CD4-positive, alpha-beta T cell (primary cell): ENCODE measurements at regions not wholly inside any gene's neighbourhood (a gene's known extent, or its start where the extent isn't known, plus 50 kb on each side); places are given as distances from the start of the nearest gene placed in this dataset.

Source experiments
- ATAC-seq: fragments of 200-7000 bp; cut with Tn5 transposase; one replicate; pipeline ENCODE4 v1.10.0; 2022; ENCODE audit warnings: mild to moderate bottlenecking; ENCODE audit not compliant: poor library complexity
- CTCF ChIA-PET: fragments of 350-600 bp; sonication (Branson Sonifier 250); formaldehyde crosslinking; loops from one replicate; lab custom pipeline; 2021; ENCODE audit warnings: antibody characterized with exemption, inconsistent platforms; lab: Charles Lee
- POLR2A ChIA-PET: fragments of 350-600 bp; sonication (Branson Sonifier 250); formaldehyde crosslinking; loops from one replicate; lab custom pipeline; 2021; ENCODE audit warnings: antibody characterized with exemption, inconsistent platforms; lab: Charles Lee
- DNase-seq, 14 experiments: peaks; one replicate each; pipeline ENCODE4 v3.0.0-alpha.2; 2013 to 2020; ENCODE audit warnings: mixed read lengths in 2 of 14
- H3K27ac ChIP-seq, 2 donors: one replicate each; pipeline versions ENCODE4 v1.5.1 to v1.7.0; 2013; ENCODE audit warnings: low read length in 2 of 2, low read depth in 1 of 2, mild to moderate bottlenecking in 1 of 2
- H3K27me3 ChIP-seq, 2 experiments: 1 replicate in 1 of 2; 2 replicates in 1 of 2; pipeline versions ENCODE4 v1.6.1 to v1.7.0; 2013; ENCODE audit warnings: low read length in 2 of 2, control low read depth in 1 of 2, mild to moderate bottlenecking in 1 of 2, moderate library complexity in 1 of 2; ENCODE audit not compliant: insufficient read depth in 2 of 2, control insufficient read depth in 1 of 2
- H3K36me3 ChIP-seq: one replicate; pipeline ENCODE4 v1.6.1; 2013; ENCODE audit warnings: low read length, control low read depth; ENCODE audit not compliant: insufficient read depth
- H3K4me1 ChIP-seq: one replicate; pipeline ENCODE4 v1.6.1; 2013; ENCODE audit warnings: low read length, control low read depth; ENCODE audit not compliant: insufficient read depth
- H3K4me3 ChIP-seq: one replicate; pipeline ENCODE4 v1.5.1; 2013; ENCODE audit warnings: mild to moderate bottlenecking, low read length, moderate library complexity
- H3K9me3 ChIP-seq, 2 experiments: 1 replicate in 1 of 2; 2 replicates in 1 of 2; pipeline versions ENCODE4 v1.6.1 to v1.7.0; 2013; ENCODE audit warnings: low read length in 2 of 2, mild to moderate bottlenecking in 2 of 2, control low read depth in 1 of 2, moderate library complexity in 1 of 2; ENCODE audit not compliant: control insufficient read depth in 1 of 2, insufficient read depth in 1 of 2
- H3K27ac Mint-ChIP-seq: one replicate; pipeline ENCODE4 v1.8.0; 2020; ENCODE audit warnings: mixed read lengths
- H3K27me3 Mint-ChIP-seq: one replicate; pipeline ENCODE4 v1.8.0; 2021; ENCODE audit warnings: mixed read lengths
- H3K36me3 Mint-ChIP-seq: one replicate; pipeline ENCODE4 v1.8.0; 2021; ENCODE audit warnings: low read depth, mixed read lengths
- H3K4me1 Mint-ChIP-seq: one replicate; pipeline ENCODE4 v1.8.0; 2021; ENCODE audit warnings: low read depth, mixed read lengths
- H3K4me3 Mint-ChIP-seq: one replicate; pipeline ENCODE4 v1.8.0; 2020; ENCODE audit warnings: mild to moderate bottlenecking, mixed read lengths
- H3K9me3 Mint-ChIP-seq: one replicate; pipeline ENCODE4 v1.8.0; 2020; ENCODE audit warnings: mixed read lengths
- CTCF ChIP-seq: fragments of 200-600 bp; IDR thresholded peaks from one replicate; pipeline ENCODE4 v1.8.0; 2022; ENCODE audit warnings: antibody characterized with exemption, mild to moderate bottlenecking
- intact Hi-C, 2 experiments: fragments of 100-400 bp; cut with DNase I in 1 of 2; cut with micrococcal nuclease in 1 of 2; formaldehyde crosslinking; loops; one replicate each; pipeline versions ENCODE4 v1.15.1 to v1.9.0; 2023 to 2025; cut with DNase I, micrococcal nuclease

- Histone ChIP-seq H3K27me3 (peaks cover 3 to 8% of the 10 kb centered on the region in 2 experiments), H3K4me3 (no peak overlapping the region), H3K4me1 (no peaks in the 10 kb centered on the region), H3K9me3 (no peaks in the 10 kb centered on the region), H3K36me3 (no peaks in the 10 kb centered on the region), H3K27ac (no peak overlapping the region)
- POLR2A ChIA-PET, result no interaction called here
- Mint-ChIP-seq H3K4me3 (no peak overlapping the region), H3K4me1 (no peaks in the 10 kb centered on the region), H3K27ac (no peak overlapping the region), H3K9me3 (no peaks in the 10 kb centered on the region), H3K36me3 (no peaks in the 10 kb centered on the region), H3K27me3 (peaks cover 35% of the 10 kb centered on the region)
- intact Hi-C loops, result no loop called here
- DNase-seq, result no peak
- CTCF ChIA-PET, result no interaction called here
- TF ChIP-seq CTCF, result no peak
- ATAC-seq, result no peak
Observed at GRCh38 chr2:133941666-133942065, 312.2 kb upstream of the MGAT5 start.

GRCh38 chr2:133942398-133942797 is 311.5 kb upstream of the MGAT5 start:
- ChIA-PET CTCF (no interaction called here), POLR2A (interaction anchor here (0.5 to 1.1 kb wide), 2 partner anchors 71 to 161 kb away, joined by 3 to 4 read pairs; no protein-coding TSS in a partner anchor)
- Mint-ChIP-seq H3K36me3 (no peaks in the 10 kb centered on the region), H3K9me3 (no peaks in the 10 kb centered on the region), H3K4me1 (no peaks in the 10 kb centered on the region), H3K27me3 (peaks cover 35% of the 10 kb centered on the region), H3K27ac (no peak overlapping the region), H3K4me3 (no peak overlapping the region)
- no peak for DNase-seq
- no peak overlapping the region for H3K4me3 ChIP-seq
- H3K27ac ChIP-seq, result no peak overlapping the region
- no peak for TF ChIP-seq CTCF
- no peak for ATAC-seq
- peaks cover 3 to 8% of the 10 kb centered on the region in 2 experiments for H3K27me3 ChIP-seq
- intact Hi-C loops, result no loop called here
- H3K36me3 ChIP-seq, result no peaks in the 10 kb centered on the region
- H3K4me1 ChIP-seq, result no peaks in the 10 kb centered on the region
- H3K9me3 ChIP-seq, result no peaks in the 10 kb centered on the region

GRCh38 chr2:133943108-133943507 is 310.8 kb upstream of the MGAT5 start:
- no peaks in the 10 kb centered on the region for H3K36me3 ChIP-seq
- ATAC-seq, result no peak
- no peak for TF ChIP-seq CTCF
- no peaks in the 10 kb centered on the region for H3K4me1 ChIP-seq
- H3K4me1 Mint-ChIP-seq, result no peaks in the 10 kb centered on the region
- no peak overlapping the region for H3K27ac Mint-ChIP-seq
- no peaks in the 10 kb centered on the region for H3K36me3 Mint-ChIP-seq
- H3K4me3 Mint-ChIP-seq, result no peak overlapping the region
- H3K27me3 ChIP-seq, result peaks cover 3 to 8% of the 10 kb centered on the region in 2 experiments
- intact Hi-C loops, result no loop called here
- no peak overlapping the region for H3K27ac ChIP-seq
- peaks cover 28% of the 10 kb centered on the region for H3K27me3 Mint-ChIP-seq
- H3K9me3 ChIP-seq, result no peaks in the 10 kb centered on the region
- no peaks in the 10 kb centered on the region for H3K9me3 Mint-ChIP-seq
- no peak for DNase-seq
- ChIA-PET CTCF (no interaction called here), POLR2A (interaction anchor here (0.5 to 1.1 kb wide), 2 partner anchors 71 to 160 kb away, joined by 3 to 4 read pairs; no protein-coding TSS in a partner anchor)
- H3K4me3 ChIP-seq, result no peak overlapping the region
